Upper lobe of left lung (tissue), 6 donors: ENCODE measurements at regions not wholly inside any gene's neighbourhood (a gene's known extent, or its start where the extent isn't known, plus 50 kb on each side); places are given as distances from the start of the nearest gene placed in this dataset.

Source experiments
- ATAC-seq, 2 donors: fragments of 200-7000 bp; cut with Tn5 transposase; one replicate each; pipeline ENCODE4 v1.9.1; 2022; ENCODE audit warnings: mild to moderate bottlenecking in 2 of 2, moderate library complexity in 2 of 2; ENCODE audit not compliant: low FRiP score in 2 of 2
- DNase-seq, 2 donors: peaks; one replicate each; pipeline ENCODE4 v3.0.0-alpha.2; 2019 to 2020
- H3K27ac ChIP-seq, 4 donors: fragments of 200-600 bp; sonication (generic); one replicate each; pipeline ENCODE4 v1.5.1; 2016 to 2019
- H3K27me3 ChIP-seq, 4 donors: fragments of 200-600 bp; sonication (generic); one replicate each; pipeline ENCODE4 v1.5.1; 2017 to 2019
- H3K36me3 ChIP-seq, 4 donors: fragments of 200-600 bp; sonication (generic); one replicate each; pipeline ENCODE4 v1.5.1; 2016 to 2019
- H3K4me1 ChIP-seq, 4 donors: fragments of 200-600 bp; sonication (generic); one replicate each; pipeline ENCODE4 v1.5.1; 2018 to 2019
- H3K4me3 ChIP-seq, 4 donors: fragments of 200-600 bp; sonication (generic); one replicate each; pipeline ENCODE4 v1.5.1; 2017 to 2019; ENCODE audit warnings: mild to moderate bottlenecking in 2 of 4, moderate library complexity in 1 of 4
- H3K9me3 ChIP-seq, 4 donors: fragments of 200-600 bp; sonication (generic); one replicate each; pipeline ENCODE4 v1.5.1; 2018 to 2019
- CTCF ChIP-seq, 6 experiments: fragments of 450-650 bp in 4 of 6; fragments of 200-600 bp in 2 of 6; sonication (generic) in 2 of 6; IDR thresholded peaks; one replicate each; pipeline ENCODE4 v1.5.1; 2016 to 2019; ENCODE audit warnings: antibody characterized with exemption in 6 of 6
- EP300 ChIP-seq, 4 donors: sonication (generic); formaldehyde crosslinking; IDR thresholded peaks; one replicate each; pipeline ENCODE4 v1.5.1; 2017; ENCODE audit warnings: antibody characterized with exemption in 4 of 4, control low read depth in 2 of 4
- POLR2A ChIP-seq, 4 donors: fragments of 450-650 bp; IDR thresholded peaks; one replicate each; pipeline ENCODE4 v1.5.1; 2016 to 2017; ENCODE audit warnings: antibody characterized with exemption in 4 of 4, mild to moderate bottlenecking in 2 of 4
- POLR2AphosphoS5 ChIP-seq, 2 donors: sonication (generic); formaldehyde crosslinking; IDR thresholded peaks; one replicate each; pipeline ENCODE4 v1.5.1; 2017; ENCODE audit warnings: antibody characterized with exemption in 2 of 2
- WGBS, 2 donors: methylation state at CpG; one replicate each; pipeline ENCODE4 v1.1.5; 2017 to 2018; 5-methylcytosine and 5-hydroxymethylcytosine counted together
- donor health status: DM: no; HTN: no; CAD: no; lungs with moderate emphysema.
- donor health status: DM: no; HTN: yes; CAD: no; lungs with severe emphysema.

- no peaks in the 10 kb centered on the region for H3K4me1 ChIP-seq
- no peak for DNase-seq
- WGBS, 2 donors: 78 to 87% methylated on average over 5 of the region's 5 CpGs
- TF ChIP-seq POLR2A (IDR thresholded peaks at IDR 0.05) (no peak), CTCF (IDR thresholded peaks at IDR 0.05) (no peak), EP300 (IDR thresholded peaks at IDR 0.05) (no peak), POLR2AphosphoS5 (IDR thresholded peaks at IDR 0.05) (no peak)
- H3K9me3 ChIP-seq: no peaks in the 10 kb centered on the region
- no peaks in the 10 kb centered on the region for H3K36me3 ChIP-seq
- no peak overlapping the region for H3K4me3 ChIP-seq
- no peaks in the 10 kb centered on the region for H3K27me3 ChIP-seq
- H3K27ac ChIP-seq: no peak overlapping the region
- no peak for ATAC-seq
Measured at GRCh38 chr3:94787066-94787465, 724.2 kb downstream of the NSUN3 start.

- DNase-seq (no peak), ATAC-seq (no peak)
- Histone ChIP-seq H3K4me1 (no peaks in the 10 kb centered on the region), H3K9me3 (no peaks in the 10 kb centered on the region), H3K4me3 (no peak overlapping the region), H3K27me3 (no peaks in the 10 kb centered on the region), H3K27ac (no peak overlapping the region), H3K36me3 (no peaks in the 10 kb centered on the region)
- no peak for TF ChIP-seq EP300 (IDR thresholded peaks at IDR 0.05)
- TF ChIP-seq POLR2AphosphoS5 (IDR thresholded peaks at IDR 0.05): no peak
- no peak for TF ChIP-seq POLR2A (IDR thresholded peaks at IDR 0.05)
- no peak for TF ChIP-seq CTCF (IDR thresholded peaks at IDR 0.05)
- WGBS, 2 donors: 23 to 55% methylated on average over 1 of the region's 1 CpG
Measured at GRCh38 chr3:94787734-94788270, 724.9 kb downstream of the NSUN3 start.

GRCh38 chr3:94794563-94794962 is 731.7 kb downstream of the NSUN3 start:
- Histone ChIP-seq H3K4me3 (no peak overlapping the region), H3K27ac (no peak overlapping the region), H3K9me3 (no peaks in the 10 kb centered on the region), H3K4me1 (no peaks in the 10 kb centered on the region), H3K36me3 (no peaks in the 10 kb centered on the region), H3K27me3 (no peaks in the 10 kb centered on the region)
- ATAC-seq (no peak), DNase-seq (no peak)
- TF ChIP-seq EP300 (IDR thresholded peaks at IDR 0.05) (no peak), CTCF (IDR thresholded peaks at IDR 0.05) (no peak), POLR2AphosphoS5 (IDR thresholded peaks at IDR 0.05) (no peak), POLR2A (IDR thresholded peaks at IDR 0.05) (no peak)

- ATAC-seq: no peak
- no peak overlapping the region for H3K4me3 ChIP-seq
- no peaks in the 10 kb centered on the region for H3K27me3 ChIP-seq
- TF ChIP-seq POLR2A (IDR thresholded peaks at IDR 0.05): no peak
- DNase-seq: no peak
- 86 to 93% methylated on average over 1 of the region's 1 CpG for WGBS, 2 donors
- no peaks in the 10 kb centered on the region for H3K4me1 ChIP-seq
- no peaks in the 10 kb centered on the region for H3K36me3 ChIP-seq
- no peaks in the 10 kb centered on the region for H3K9me3 ChIP-seq
- H3K27ac ChIP-seq: no peak overlapping the region
Measured at GRCh38 chr3:94799420-94800060, 736.7 kb downstream of the NSUN3 start.

- no peaks in the 10 kb centered on the region for H3K9me3 ChIP-seq
- ATAC-seq (no peak), DNase-seq (no peak)
- H3K27me3 ChIP-seq: no peaks in the 10 kb centered on the region
- no peak overlapping the region for H3K27ac ChIP-seq
- 68 to 70% methylated on average over 2 of the region's 2 CpGs for WGBS, 2 donors
- no peaks in the 10 kb centered on the region for H3K4me1 ChIP-seq
- no peak overlapping the region for H3K4me3 ChIP-seq
- H3K36me3 ChIP-seq: no peaks in the 10 kb centered on the region
- TF ChIP-seq POLR2A (IDR thresholded peaks at IDR 0.05): no peak
- no peak for TF ChIP-seq EP300 (IDR thresholded peaks at IDR 0.05)
- no peak for TF ChIP-seq CTCF (IDR thresholded peaks at IDR 0.05)
- TF ChIP-seq POLR2AphosphoS5 (IDR thresholded peaks at IDR 0.05): no peak
Measured at GRCh38 chr3:94811836-94812235, 749.0 kb downstream of the NSUN3 start.
